ENCODE measurements at regions not wholly inside any gene's neighbourhood (a gene's known extent, or its start where the extent isn't known, plus 50 kb on each side); places are given as distances from the start of the nearest gene placed in this dataset.

- TF ChIP-seq EZH2phosphoT487 (IDR thresholded peaks at IDR 0.05; ENCODE audit: low read length): no peak
- TF ChIP-seq CTCF (IDR thresholded peaks at IDR 0.05; ENCODE audit: low read length): no peak
- TF ChIP-seq EZH2 (optimal IDR thresholded peaks at IDR 0.05; ENCODE audit: low read depth, low read length): no peak
- DNase-seq: no peak
- no peaks in the 10 kb centered on the region for H3K9me3 ChIP-seq (replicated peaks; ENCODE audit: insufficient read depth, low read length)
- H3K4me1 ChIP-seq (ENCODE audit: low read length): no peaks in the 10 kb centered on the region
- no peak overlapping the region for H3K9ac ChIP-seq (ENCODE audit: low read length)
- H3K27ac ChIP-seq (ENCODE audit: low read length): no peak overlapping the region
- no peaks in the 10 kb centered on the region for H3F3A ChIP-seq (ENCODE audit: insufficient read depth, low read length)
- H2AFZ ChIP-seq (ENCODE audit: low read length): no peak overlapping the region
- H3K4me2 ChIP-seq (ENCODE audit: low read depth, low read length): no peak overlapping the region
- H3K36me3 ChIP-seq (replicated peaks; ENCODE audit: insufficient read depth, low read length): no peaks in the 10 kb centered on the region
- H4K20me1 ChIP-seq (ENCODE audit: insufficient read depth, low read length): no peaks in the 10 kb centered on the region
- H3K4me3 ChIP-seq (ENCODE audit: low read length): no peak overlapping the region
- H3K9me2 ChIP-seq (replicated peaks; ENCODE audit: insufficient read depth, low read length): no peaks in the 10 kb centered on the region
- no peaks in the 10 kb centered on the region for H3K79me2 ChIP-seq (ENCODE audit: low read length)
- H3K27me3 ChIP-seq (replicated peaks; ENCODE audit: insufficient read depth, low read length): no peaks in the 10 kb centered on the region
These were observed 427.7 kb downstream of the FUT8 start for GRCh38 chr14:65840118-65840751.

- no peak overlapping the region for H3K4me3 ChIP-seq (ENCODE audit: low read length)
- no peaks in the 10 kb centered on the region for H3K79me2 ChIP-seq (ENCODE audit: low read length)
- no peak for TF ChIP-seq EZH2 (optimal IDR thresholded peaks at IDR 0.05; ENCODE audit: low read depth, low read length)
- no peak for TF ChIP-seq EZH2phosphoT487 (IDR thresholded peaks at IDR 0.05; ENCODE audit: low read length)
- no peak for TF ChIP-seq CTCF (IDR thresholded peaks at IDR 0.05; ENCODE audit: low read length)
- no peaks in the 10 kb centered on the region for H3K4me1 ChIP-seq (ENCODE audit: low read length)
- H4K20me1 ChIP-seq (ENCODE audit: insufficient read depth, low read length): no peaks in the 10 kb centered on the region
- no peaks in the 10 kb centered on the region for H3K27me3 ChIP-seq (replicated peaks; ENCODE audit: insufficient read depth, low read length)
- no peaks in the 10 kb centered on the region for H3F3A ChIP-seq (ENCODE audit: insufficient read depth, low read length)
- no peak overlapping the region for H3K27ac ChIP-seq (ENCODE audit: low read length)
- H3K36me3 ChIP-seq (replicated peaks; ENCODE audit: insufficient read depth, low read length): no peaks in the 10 kb centered on the region
- no peak overlapping the region for H2AFZ ChIP-seq (ENCODE audit: low read length)
- H3K9ac ChIP-seq (ENCODE audit: low read length): no peak overlapping the region
- no peaks in the 10 kb centered on the region for H3K9me2 ChIP-seq (replicated peaks; ENCODE audit: insufficient read depth, low read length)
- no peak for DNase-seq
- H3K4me2 ChIP-seq (ENCODE audit: low read depth, low read length): no peak overlapping the region
- H3K9me3 ChIP-seq (replicated peaks; ENCODE audit: insufficient read depth, low read length): no peaks in the 10 kb centered on the region
These were observed 428.3 kb downstream of the FUT8 start for GRCh38 chr14:65840786-65841185.

- Histone ChIP-seq H3K4me1 (ENCODE audit: low read length) (no peaks in the 10 kb centered on the region; the same call in 1 of the 2 replicates), H3K79me2 (ENCODE audit: low read length) (no peaks in the 10 kb centered on the region), H3K36me3 (replicated peaks; ENCODE audit: insufficient read depth, low read length) (no peaks in the 10 kb centered on the region), H3K27me3 (replicated peaks; ENCODE audit: insufficient read depth, low read length) (no peaks in the 10 kb centered on the region), H3K4me2 (ENCODE audit: low read depth, low read length) (no peak overlapping the region), H4K20me1 (ENCODE audit: insufficient read depth, low read length) (no peaks in the 10 kb centered on the region), H3K9ac (ENCODE audit: low read length) (no peak overlapping the region), H3K9me2 (replicated peaks; ENCODE audit: insufficient read depth, low read length) (no peaks in the 10 kb centered on the region), H3K9me3 (replicated peaks; ENCODE audit: insufficient read depth, low read length) (no peaks in the 10 kb centered on the region), H3K27ac (ENCODE audit: low read length) (no peak overlapping the region), H3K4me3 (ENCODE audit: low read length) (no peak overlapping the region), H2AFZ (ENCODE audit: low read length) (no peak overlapping the region), H3F3A (ENCODE audit: insufficient read depth, low read length) (no peaks in the 10 kb centered on the region)
- TF ChIP-seq CTCF (IDR thresholded peaks at IDR 0.05; ENCODE audit: low read length) (no peak), EZH2 (optimal IDR thresholded peaks at IDR 0.05; ENCODE audit: low read depth, low read length) (no peak), EZH2phosphoT487 (IDR thresholded peaks at IDR 0.05; ENCODE audit: low read length) (no peak)
- peak; percentile 6 for DNase-seq
These were observed 433.8 kb downstream of the FUT8 start for GRCh38 chr14:65846196-65846868.
